Liver (tissue), 2 donors: ENCODE measurements at regions not wholly inside any gene's neighbourhood (a gene's known extent, or its start where the extent isn't known, plus 50 kb on each side); places are given as distances from the start of the nearest gene placed in this dataset.

Experiments
- SP1 ChIP-seq: IDR thresholded peaks from 2 replicates; pipeline ENCODE4 v1.6.1; 2018; ENCODE audit warnings: antibody characterized with exemption, mild to moderate bottlenecking
- TF ChIP-seq, protein P1 (sequence below): IDR thresholded peaks from 2 replicates; pipeline ENCODE4 v1.6.1; 2016; ENCODE audit warnings: antibody characterized with exemption, mild to moderate bottlenecking
- donor health status: healthy.

DNA sequence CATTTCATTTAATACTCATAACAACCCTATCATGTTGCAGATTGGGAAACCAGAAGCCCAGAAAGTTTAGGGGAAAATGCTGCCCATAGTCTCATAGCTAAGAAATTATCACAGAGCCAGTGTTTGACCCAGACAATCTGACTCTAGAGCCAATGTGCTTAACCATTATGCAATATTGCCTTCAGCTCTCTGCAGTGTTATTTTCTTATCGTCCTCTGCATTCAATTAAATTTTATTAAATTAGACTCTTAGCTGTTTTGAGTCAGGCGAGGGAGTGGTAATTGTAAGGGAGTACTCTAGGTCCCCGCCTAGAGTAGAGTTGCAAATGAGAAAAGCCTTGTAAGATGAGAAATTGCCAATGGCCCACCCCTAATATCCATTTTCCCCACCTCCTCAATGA, 191.1 kb downstream of the TTLL7 start:
- TF ChIP-seq SP1: no peak
- TF ChIP-seq, protein P1, sequence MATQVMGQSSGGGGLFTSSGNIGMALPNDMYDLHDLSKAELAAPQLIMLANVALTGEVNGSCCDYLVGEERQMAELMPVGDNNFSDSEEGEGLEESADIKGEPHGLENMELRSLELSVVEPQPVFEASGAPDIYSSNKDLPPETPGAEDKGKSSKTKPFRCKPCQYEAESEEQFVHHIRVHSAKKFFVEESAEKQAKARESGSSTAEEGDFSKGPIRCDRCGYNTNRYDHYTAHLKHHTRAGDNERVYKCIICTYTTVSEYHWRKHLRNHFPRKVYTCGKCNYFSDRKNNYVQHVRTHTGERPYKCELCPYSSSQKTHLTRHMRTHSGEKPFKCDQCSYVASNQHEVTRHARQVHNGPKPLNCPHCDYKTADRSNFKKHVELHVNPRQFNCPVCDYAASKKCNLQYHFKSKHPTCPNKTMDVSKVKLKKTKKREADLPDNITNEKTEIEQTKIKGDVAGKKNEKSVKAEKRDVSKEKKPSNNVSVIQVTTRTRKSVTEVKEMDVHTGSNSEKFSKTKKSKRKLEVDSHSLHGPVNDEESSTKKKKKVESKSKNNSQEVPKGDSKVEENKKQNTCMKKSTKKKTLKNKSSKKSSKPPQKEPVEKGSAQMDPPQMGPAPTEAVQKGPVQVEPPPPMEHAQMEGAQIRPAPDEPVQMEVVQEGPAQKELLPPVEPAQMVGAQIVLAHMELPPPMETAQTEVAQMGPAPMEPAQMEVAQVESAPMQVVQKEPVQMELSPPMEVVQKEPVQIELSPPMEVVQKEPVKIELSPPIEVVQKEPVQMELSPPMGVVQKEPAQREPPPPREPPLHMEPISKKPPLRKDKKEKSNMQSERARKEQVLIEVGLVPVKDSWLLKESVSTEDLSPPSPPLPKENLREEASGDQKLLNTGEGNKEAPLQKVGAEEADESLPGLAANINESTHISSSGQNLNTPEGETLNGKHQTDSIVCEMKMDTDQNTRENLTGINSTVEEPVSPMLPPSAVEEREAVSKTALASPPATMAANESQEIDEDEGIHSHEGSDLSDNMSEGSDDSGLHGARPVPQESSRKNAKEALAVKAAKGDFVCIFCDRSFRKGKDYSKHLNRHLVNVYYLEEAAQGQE: no peak
